GM12878 (cell line): ENCODE measurements at regions not wholly inside any gene's neighbourhood (a gene's known extent, or its start where the extent isn't known, plus 50 kb on each side); places are given as distances from the start of the nearest gene placed in this dataset.

Experiments
- ATAC-seq: fragments of 200-7000 bp; cut with Tn5 transposase; 3 replicates; pipeline ENCODE4 v1.9.1; 2020; ENCODE audit warnings: mild to moderate bottlenecking, moderate library complexity
- BruUV-seq: library from RNA; stranded (reverse); fragments of 400-500 nt; replicated peaks from 2 replicates; lab custom pipeline; 2021; lab: Mats Ljungman, UMichigan
- CTCF ChIA-PET: fragments of 300-600 bp; sonication (Branson Sonifier 250); formaldehyde crosslinking; extraction: SDS; loops from one replicate; lab custom pipeline; 2021; ENCODE audit warnings: inconsistent platforms; lab: Yijun Ruan, JAX
- POLR2A ChIA-PET: fragments of 350-600 bp; formaldehyde crosslinking; extraction: SDS; loops from one replicate; lab custom pipeline; 2021; ENCODE audit warnings: inconsistent platforms; lab: Charles Lee
- RAD21 ChIA-PET: fragments of 300-600 bp; sonication (Branson Sonifier 250); formaldehyde crosslinking; loops from one replicate; lab custom pipeline; 2023; ENCODE audit warnings: antibody characterized with exemption; ENCODE audit not compliant: unreplicated experiment; lab: Charles Lee
- SMC1A ChIA-PET: fragments of 300-600 bp; sonication (Branson Sonifier 250); formaldehyde crosslinking; loops from one replicate; lab custom pipeline; 2023; ENCODE audit not compliant: unreplicated experiment, uncharacterized antibody; lab: Charles Lee
- DNase-seq: peaks from one replicate; pipeline ENCODE4 v3.0.0-alpha.2; 2011; ENCODE audit warnings: low read depth, low spot score
- FAIRE-seq: peaks from 3 replicates; lab custom pipeline; 2011; peaks lifted over from hg19 to GRCh38; lab: Jason Lieb, UNC
- H2AFZ ChIP-seq: 2 replicates; pipeline ENCODE4 v1.6.0; 2011; ENCODE audit warnings: low read depth, low read length, control low read depth; ENCODE audit not compliant: control insufficient read depth
- H3K27ac ChIP-seq: 2 replicates; pipeline ENCODE4 v1.5.1; 2011; ENCODE audit warnings: control low read depth; ENCODE audit not compliant: control insufficient read depth, insufficient read depth
- H3K27me3 ChIP-seq, 2 experiments: replicated peaks in 1 of 2; 2 replicates each; pipeline versions ENCODE4 v1.6.0 to v1.6.1; 2011; ENCODE audit warnings: low read length in 1 of 2; ENCODE audit not compliant: control insufficient read depth in 2 of 2, insufficient read depth in 2 of 2
- H3K36me3 ChIP-seq, 2 experiments: 2 replicates each; pipeline ENCODE4 v1.5.1; 2011; ENCODE audit warnings: low read length in 1 of 2; ENCODE audit not compliant: control insufficient read depth in 2 of 2, insufficient read depth in 2 of 2
- H3K4me1 ChIP-seq: 2 replicates; pipeline ENCODE4 v1.6.1; 2011; ENCODE audit warnings: mild to moderate bottlenecking, low read length, moderate library complexity, mixed read lengths; ENCODE audit not compliant: control insufficient read depth, insufficient read depth
- H3K4me2 ChIP-seq: 2 replicates; pipeline ENCODE4 v1.6.0; 2011; ENCODE audit warnings: control low read depth; ENCODE audit not compliant: control insufficient read depth, insufficient read depth
- H3K4me3 ChIP-seq: fragments of 200-600 bp; sonication (generic); 2 replicates; pipeline ENCODE4 v1.5.1; 2016
- H3K79me2 ChIP-seq: 2 replicates; pipeline ENCODE4 v1.6.0; 2011; ENCODE audit warnings: low read length; ENCODE audit not compliant: control insufficient read depth, insufficient read depth
- H3K9ac ChIP-seq: 2 replicates; pipeline ENCODE4 v1.8.0; 2011; ENCODE audit warnings: low read length, control low read depth, mixed read lengths; ENCODE audit not compliant: control insufficient read depth, insufficient read depth
- H3K9me3 ChIP-seq: replicated peaks from 3 replicates; pipeline ENCODE4 v1.5.1; 2011; ENCODE audit warnings: mild to moderate bottlenecking, low read length; ENCODE audit not compliant: control insufficient read depth, insufficient read depth
- H4K20me1 ChIP-seq: 2 replicates; pipeline ENCODE4 v1.6.0; 2011; ENCODE audit not compliant: control insufficient read depth, insufficient read depth
- E4F1 ChIP-seq: fragments of 450-650 bp; IDR thresholded peaks from 2 replicates; pipeline ENCODE4 v1.6.1; 2018; ENCODE audit warnings: borderline replicate concordance, mild to moderate bottlenecking; ENCODE audit not compliant: partially characterized antibody
- ESRRA ChIP-seq: IDR thresholded peaks from 2 replicates; pipeline ENCODE4 v1.6.1; 2012; ENCODE audit warnings: mild to moderate bottlenecking, low read length, improper control_type of control experiment
- JUND ChIP-seq: IDR thresholded peaks from 2 replicates; pipeline ENCODE4 v1.6.1; 2012; ENCODE audit warnings: low read depth, mild to moderate bottlenecking, low read length, improper control_type of control experiment, moderate library complexity
- POLR2A ChIP-seq: IDR thresholded peaks from 2 replicates; pipeline ENCODE4 v1.6.1; 2011; ENCODE audit warnings: low read depth, mild to moderate bottlenecking, low read length
- REST ChIP-seq: IDR thresholded peaks from 2 replicates; pipeline ENCODE4 v1.6.1; 2012; ENCODE audit warnings: mild to moderate bottlenecking, low read depth, low read length
- WRNIP1 ChIP-seq: IDR thresholded peaks from 2 replicates; pipeline ENCODE4 v1.6.1; 2011; ENCODE audit warnings: low read depth, low read length, improper control_type of control experiment, borderline replicate concordance
- WGBS: methylation state at CpG from one replicate; pipeline ENCODE4 v1.1.6; 2016; ENCODE audit warnings: low lambda C conversion rate; ENCODE audit not compliant: insufficient replicate concordance, insufficient coverage; ENCODE audit errors: missing lambda C conversion rate; 5-methylcytosine and 5-hydroxymethylcytosine counted together
- in situ Hi-C: fragments of 300-500 bp; cut with MboI; formaldehyde crosslinking; loops from 9 replicates; pipeline ENCODE4 v1.14.3; 2018; ENCODE audit warnings: mixed read lengths
- intact Hi-C: fragments of 100-400 bp; cut with micrococcal nuclease; formaldehyde crosslinking; loops from one replicate; pipeline ENCODE4 v1.14.2; 2022; ENCODE audit not compliant: unreplicated experiment
- TF ChIP-seq, protein P1 (sequence below): IDR thresholded peaks from 2 replicates; pipeline ENCODE4 v1.6.1; 2011; ENCODE audit warnings: low read depth, mild to moderate bottlenecking, low read length, moderate library complexity, borderline replicate concordance; ENCODE audit errors: extremely low read depth
- TF ChIP-seq, protein P2 (sequence below): IDR thresholded peaks from 2 replicates; pipeline ENCODE4 v1.6.1; 2012; ENCODE audit warnings: low read depth, low read length, improper control_type of control experiment
- TF ChIP-seq, protein P3 (sequence below), 3 experiments: IDR thresholded peaks in 2 of 3; conservative IDR thresholded peaks in 1 of 3; 2 replicates each; pipeline ENCODE4 v1.5.1; 2011; ENCODE audit warnings: low read depth in 3 of 3, low read length in 3 of 3, mild to moderate bottlenecking in 3 of 3, control low read depth in 2 of 3, moderate library complexity in 2 of 3, inconsistent platforms in 1 of 3, mixed read lengths in 1 of 3; ENCODE audit not compliant: control insufficient read depth in 2 of 3, insufficient read depth in 1 of 3; ENCODE audit errors: extremely low read depth in 1 of 3

DNA sequence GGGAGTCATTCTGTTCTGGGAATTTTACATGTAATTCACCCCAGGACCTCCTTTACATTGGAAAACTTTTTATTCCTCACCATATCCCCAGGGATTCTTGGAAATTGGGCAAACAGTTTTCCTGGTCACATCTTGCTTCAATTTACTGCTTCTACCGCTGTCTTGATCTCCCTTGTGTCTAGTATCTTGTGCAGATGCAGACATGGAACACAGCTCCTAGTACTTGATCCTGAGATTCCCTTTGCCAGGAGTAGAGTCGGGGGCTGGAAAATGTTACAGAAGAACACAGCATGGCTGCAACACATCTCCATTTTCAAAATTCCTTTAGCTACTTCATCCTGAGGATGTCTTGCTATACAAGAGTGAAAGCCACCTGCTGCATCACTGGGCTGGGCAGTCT, 472.8 kb downstream of the PLCL1 start (continued):
- no peak for TF ChIP-seq E4F1
- TF ChIP-seq, protein P1, sequence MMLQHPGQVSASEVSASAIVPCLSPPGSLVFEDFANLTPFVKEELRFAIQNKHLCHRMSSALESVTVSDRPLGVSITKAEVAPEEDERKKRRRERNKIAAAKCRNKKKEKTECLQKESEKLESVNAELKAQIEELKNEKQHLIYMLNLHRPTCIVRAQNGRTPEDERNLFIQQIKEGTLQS, result no peak

DNA sequence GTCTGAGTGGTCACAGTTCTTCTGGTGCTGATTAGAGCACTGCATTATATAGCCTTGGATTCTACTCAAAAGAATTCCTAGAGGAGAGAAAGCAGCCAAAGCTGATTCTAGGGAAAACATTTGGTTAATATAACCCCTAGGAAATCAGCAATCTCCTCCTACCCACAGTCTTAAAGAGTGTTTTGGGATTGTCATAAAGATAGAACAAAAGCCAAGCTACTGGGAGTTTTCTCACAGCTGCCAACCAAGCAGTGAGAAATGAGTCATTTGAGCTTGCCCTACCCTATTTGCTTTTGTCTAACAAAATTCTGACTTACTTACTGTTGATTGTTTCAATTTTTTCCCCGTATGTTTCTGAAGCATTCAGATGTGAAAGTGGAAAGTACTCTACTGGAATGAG, 469.3 kb downstream of the PLCL1 start:
- ChIA-PET CTCF (interaction anchor here (0.7 to 1.4 kb wide), 4 partner anchors 13 to 461 kb away, joined by 3 to 7 read pairs (median 5); no protein-coding TSS in a partner anchor), RAD21 (no interaction called here), SMC1A (interaction anchor here (1.4 kb wide), 1 partner anchor 23 kb away, joined by 3 read pairs; no protein-coding TSS in a partner anchor), POLR2A (no interaction called here)
- no peak overlapping the region for H3K4me2 ChIP-seq
- in situ Hi-C loops (no loop called here), intact Hi-C loops (no loop called here)
- ATAC-seq (no peak), DNase-seq (no peak), FAIRE-seq (no peak)
- H3K4me1 ChIP-seq, result no peaks in the 10 kb centered on the region
- H2AFZ ChIP-seq, result no peak overlapping the region
- BruUV-seq, result no TSS peak
- H3K9ac ChIP-seq, result no peak overlapping the region
- H4K20me1 ChIP-seq, result no peaks in the 10 kb centered on the region
- H3K79me2 ChIP-seq, result no peaks in the 10 kb centered on the region
- H3K4me3 ChIP-seq, result no peak overlapping the region
- H3K9me3 ChIP-seq, result no peaks in the 10 kb centered on the region
- WGBS, result 0% methylated on average over 1 of the region's 1 CpG
- H3K27ac ChIP-seq, result no peak overlapping the region
- H3K27me3 ChIP-seq, result no peaks in the 10 kb centered on the region
- H3K36me3 ChIP-seq, result no peaks in the 10 kb centered on the region
- TF ChIP-seq, protein P2, sequence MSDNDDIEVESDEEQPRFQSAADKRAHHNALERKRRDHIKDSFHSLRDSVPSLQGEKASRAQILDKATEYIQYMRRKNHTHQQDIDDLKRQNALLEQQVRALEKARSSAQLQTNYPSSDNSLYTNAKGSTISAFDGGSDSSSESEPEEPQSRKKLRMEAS, result no peak
- no peak for TF ChIP-seq POLR2A
- TF ChIP-seq, protein P3, sequence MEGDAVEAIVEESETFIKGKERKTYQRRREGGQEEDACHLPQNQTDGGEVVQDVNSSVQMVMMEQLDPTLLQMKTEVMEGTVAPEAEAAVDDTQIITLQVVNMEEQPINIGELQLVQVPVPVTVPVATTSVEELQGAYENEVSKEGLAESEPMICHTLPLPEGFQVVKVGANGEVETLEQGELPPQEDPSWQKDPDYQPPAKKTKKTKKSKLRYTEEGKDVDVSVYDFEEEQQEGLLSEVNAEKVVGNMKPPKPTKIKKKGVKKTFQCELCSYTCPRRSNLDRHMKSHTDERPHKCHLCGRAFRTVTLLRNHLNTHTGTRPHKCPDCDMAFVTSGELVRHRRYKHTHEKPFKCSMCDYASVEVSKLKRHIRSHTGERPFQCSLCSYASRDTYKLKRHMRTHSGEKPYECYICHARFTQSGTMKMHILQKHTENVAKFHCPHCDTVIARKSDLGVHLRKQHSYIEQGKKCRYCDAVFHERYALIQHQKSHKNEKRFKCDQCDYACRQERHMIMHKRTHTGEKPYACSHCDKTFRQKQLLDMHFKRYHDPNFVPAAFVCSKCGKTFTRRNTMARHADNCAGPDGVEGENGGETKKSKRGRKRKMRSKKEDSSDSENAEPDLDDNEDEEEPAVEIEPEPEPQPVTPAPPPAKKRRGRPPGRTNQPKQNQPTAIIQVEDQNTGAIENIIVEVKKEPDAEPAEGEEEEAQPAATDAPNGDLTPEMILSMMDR (IDR thresholded peaks at IDR 0.05 in 2 of 3, conservative IDR thresholded peaks at IDR 0.05 in 1 of 3; ENCODE audit: control insufficient read depth in 2 of 3, extremely low read depth in 1 of 3, insufficient read depth in 1 of 3, low read depth in 3 of 3, low read length in 3 of 3), result no peak
- no peak for TF ChIP-seq JUND
- TF ChIP-seq ESRRA, result no peak
- TF ChIP-seq WRNIP1, result no peak
- TF ChIP-seq REST, result no peak
